NB4 (cell line): ENCODE measurements at regions not wholly inside any gene's neighbourhood (a gene's known extent, or its start where the extent isn't known, plus 50 kb on each side); places are given as distances from the start of the nearest gene placed in this dataset.

Experiments used
- CTCF ChIP-seq: IDR thresholded peaks from one replicate; pipeline ENCODE4 v1.5.1; 2012; ENCODE audit warnings: low read depth, low read length
- POLR2A ChIP-seq: IDR thresholded peaks from 2 replicates; pipeline ENCODE4 v1.6.1; 2011; ENCODE audit warnings: mild to moderate bottlenecking; ENCODE audit not compliant: insufficient read length; ENCODE audit errors: extremely low read depth

- TF ChIP-seq CTCF (no peak), POLR2A (no peak)
Measured at GRCh38 chr4:13829457-13829856, 201.9 kb upstream of the BOD1L1 start.
